Trophoblast cell (in vitro differentiated cells and primary cell): ENCODE measurements at regions not wholly inside any gene's neighbourhood (a gene's known extent, or its start where the extent isn't known, plus 50 kb on each side); places are given as distances from the start of the nearest gene placed in this dataset.

Source experiments
- DNase-seq, 2 donors: peaks; one replicate each; pipeline ENCODE4 v3.0.0-alpha.2; 2016
- H2AFZ ChIP-seq: 2 replicates; pipeline ENCODE4 v1.6.1; 2013; ENCODE audit warnings: low read length, moderate library complexity, mild to moderate bottlenecking; ENCODE audit not compliant: insufficient read depth, poor library complexity
- H2AK5ac ChIP-seq: 2 replicates; pipeline ENCODE4 v1.6.1; 2013; ENCODE audit warnings: mild to moderate bottlenecking, low read length
- H2BK120ac ChIP-seq: 2 replicates; pipeline ENCODE4 v1.6.1; 2013; ENCODE audit warnings: low read length, mild to moderate bottlenecking, moderate library complexity; ENCODE audit not compliant: insufficient read depth, poor library complexity
- H2BK12ac ChIP-seq: 2 replicates; pipeline ENCODE4 v1.6.1; 2013; ENCODE audit warnings: mild to moderate bottlenecking, low read length, moderate library complexity
- H2BK5ac ChIP-seq: 2 replicates; pipeline ENCODE4 v1.6.1; 2013; ENCODE audit warnings: low read length, low read depth, moderate library complexity, mild to moderate bottlenecking; ENCODE audit not compliant: poor library complexity
- H3K14ac ChIP-seq: 2 replicates; pipeline ENCODE4 v1.6.1; 2013; ENCODE audit warnings: mild to moderate bottlenecking, low read length
- H3K18ac ChIP-seq: 2 replicates; pipeline ENCODE4 v1.6.1; 2013; ENCODE audit warnings: mild to moderate bottlenecking, low read length
- H3K23ac ChIP-seq: 2 replicates; pipeline ENCODE4 v1.6.1; 2013; ENCODE audit warnings: low read length
- H3K27ac ChIP-seq: 2 replicates; pipeline ENCODE4 v1.5.1; 2013; ENCODE audit warnings: low read depth, mild to moderate bottlenecking, inconsistent platforms, low read length, moderate library complexity
- H3K27me3 ChIP-seq: 2 replicates; pipeline ENCODE4 v1.6.1; 2013; ENCODE audit warnings: inconsistent platforms, mild to moderate bottlenecking, low read length, moderate library complexity; ENCODE audit not compliant: insufficient read depth
- H3K36me3 ChIP-seq, 2 experiments: 1 replicate in 1 of 2; 2 replicates in 1 of 2; pipeline ENCODE4 v1.6.1; 2013; ENCODE audit warnings: low read length in 2 of 2, mild to moderate bottlenecking in 2 of 2, moderate library complexity in 1 of 2; ENCODE audit not compliant: insufficient read depth in 2 of 2, control insufficient read depth in 1 of 2
- H3K4ac ChIP-seq: 2 replicates; pipeline ENCODE4 v1.6.1; 2013; ENCODE audit warnings: low read depth, mild to moderate bottlenecking, low read length, moderate library complexity
- H3K4me1 ChIP-seq, 2 experiments: 1 replicate in 1 of 2; 2 replicates in 1 of 2; pipeline ENCODE4 v1.6.1; 2013; ENCODE audit warnings: low read length in 2 of 2, mild to moderate bottlenecking in 2 of 2, moderate library complexity in 1 of 2; ENCODE audit not compliant: insufficient read depth in 2 of 2, control insufficient read depth in 1 of 2
- H3K4me2 ChIP-seq: 2 replicates; pipeline ENCODE4 v1.6.1; 2013; ENCODE audit warnings: inconsistent platforms, mild to moderate bottlenecking, low read length, moderate library complexity
- H3K4me3 ChIP-seq: 2 replicates; pipeline ENCODE4 v1.5.1; 2013; ENCODE audit warnings: mild to moderate bottlenecking, low read depth, low read length, inconsistent platforms
- H3K79me1 ChIP-seq: one replicate; pipeline ENCODE4 v1.6.1; 2013; ENCODE audit warnings: low read length
- H3K79me2 ChIP-seq: 2 replicates; pipeline ENCODE4 v1.6.1; 2013; ENCODE audit warnings: low read length, mild to moderate bottlenecking; ENCODE audit not compliant: control insufficient read depth, insufficient read depth, poor library complexity
- H3K9ac ChIP-seq: 2 replicates; pipeline ENCODE4 v1.6.1; 2013; ENCODE audit warnings: mild to moderate bottlenecking, low read length
- H3K9me3 ChIP-seq: 2 replicates; pipeline ENCODE4 v1.6.1; 2013; ENCODE audit warnings: low read depth, mild to moderate bottlenecking, control low read depth, inconsistent platforms, low read length; ENCODE audit not compliant: insufficient read depth
- H4K12ac ChIP-seq: 2 replicates; pipeline ENCODE4 v1.6.1; 2013; ENCODE audit warnings: low read depth, mild to moderate bottlenecking, low read length, moderate library complexity
- H4K8ac ChIP-seq: 2 replicates; pipeline ENCODE4 v1.6.1; 2013; ENCODE audit warnings: low read depth, mild to moderate bottlenecking, low read length, moderate library complexity
- H4K91ac ChIP-seq: one replicate; pipeline ENCODE4 v1.6.1; 2013; ENCODE audit warnings: low read depth, mild to moderate bottlenecking, low read length, moderate library complexity
- WGBS: extraction: QIAGEN DNeasy Blood & Tissue Kit; methylation state at CpG from one replicate; pipeline ENCODE4 v1.1.7; 2013; ENCODE audit warnings: missing lambda C conversion rate; ENCODE audit not compliant: insufficient read length, insufficient coverage; ENCODE audit errors: extremely low coverage; 5-methylcytosine and 5-hydroxymethylcytosine counted together

GRCh38 chrY:14436546-14436945 lies 87.8 kb upstream of the NLGN4Y start:
- peak in 1 of 2 donors; percentile 69 for DNase-seq
- no peak overlapping the region for H3K23ac ChIP-seq
- no peak overlapping the region for H4K12ac ChIP-seq
- no peak overlapping the region for H3K9ac ChIP-seq
- no peak overlapping the region for H3K14ac ChIP-seq
- no peak overlapping the region for H3K4me3 ChIP-seq
- no peak overlapping the region for H2BK120ac ChIP-seq
- no peak overlapping the region for H2AK5ac ChIP-seq
- no peak overlapping the region for H3K4me2 ChIP-seq
- no peaks in the 10 kb centered on the region for H3K9me3 ChIP-seq
- no CpG with 5 or more reads among the region's 1 CpG for WGBS
- H2AFZ ChIP-seq = no peak overlapping the region
- no peaks in the 10 kb centered on the region for H3K79me2 ChIP-seq
- H2BK12ac ChIP-seq = no peak overlapping the region
- H3K36me3 ChIP-seq = no peaks in the 10 kb centered on the region
- peaks cover 12% of the 10 kb centered on the region for H3K79me1 ChIP-seq
- H4K8ac ChIP-seq = no peak overlapping the region
- H2BK5ac ChIP-seq = no peak overlapping the region
- no peak overlapping the region for H4K91ac ChIP-seq
- no peaks in the 10 kb centered on the region for H3K27me3 ChIP-seq
- no peak overlapping the region for H3K27ac ChIP-seq
- no peaks in the 10 kb centered on the region for H3K4me1 ChIP-seq
- no peak overlapping the region for H3K18ac ChIP-seq
- H3K4ac ChIP-seq = no peak overlapping the region

DNA sequence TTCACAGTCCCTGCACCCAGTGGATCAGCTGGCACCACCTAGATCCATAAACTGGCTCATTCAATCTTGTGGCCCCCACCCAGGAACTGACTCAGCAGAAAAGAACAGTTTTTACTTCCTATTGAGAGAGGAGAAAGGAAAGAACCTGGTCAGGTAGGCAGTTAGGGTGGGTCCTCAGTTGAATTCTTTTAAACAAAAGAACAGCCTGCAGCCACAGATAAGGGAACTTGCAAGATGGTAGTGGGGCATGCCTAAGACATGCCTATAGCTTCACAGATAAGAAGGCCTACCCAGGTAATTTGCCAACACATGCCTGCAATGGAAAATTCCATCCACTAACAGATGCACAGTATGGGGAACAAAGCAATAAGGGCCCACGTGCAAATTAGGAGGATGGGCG lies 86.7 kb upstream of the NLGN4Y start:
- H2BK12ac ChIP-seq = peak overlapping the region; percentile 49
- H3K9me3 ChIP-seq = no peaks in the 10 kb centered on the region
- no CpG with 5 or more reads among the region's 2 CpGs for WGBS
- H3K23ac ChIP-seq = no peak overlapping the region
- H2BK120ac ChIP-seq = peak overlapping the region; percentile 94
- no peaks in the 10 kb centered on the region for H3K79me2 ChIP-seq
- no peak overlapping the region for H3K14ac ChIP-seq
- H4K12ac ChIP-seq = no peak overlapping the region
- peak overlapping the region; percentile 82 for H2BK5ac ChIP-seq
- H4K91ac ChIP-seq = peak overlapping the region; percentile 83
- DNase-seq = peak in 1 of 2 donors; percentile 40
- H3K79me1 ChIP-seq = peaks cover 12% of the 10 kb centered on the region
- no peak overlapping the region for H3K4ac ChIP-seq
- no peak overlapping the region for H2AK5ac ChIP-seq
- no peak overlapping the region for H3K18ac ChIP-seq
- H3K4me1 ChIP-seq = no peaks in the 10 kb centered on the region
- no peak overlapping the region for H3K4me2 ChIP-seq
- H4K8ac ChIP-seq = no peak overlapping the region
- no peaks in the 10 kb centered on the region for H3K36me3 ChIP-seq
- H3K27me3 ChIP-seq = no peaks in the 10 kb centered on the region
- H3K4me3 ChIP-seq = no peak overlapping the region
- H3K27ac ChIP-seq = peak overlapping the region; percentile 56
- H3K9ac ChIP-seq = no peak overlapping the region
- H2AFZ ChIP-seq = no peak overlapping the region

GRCh38 chrY:14438395-14438794 lies 85.9 kb upstream of the NLGN4Y start:
- H2BK12ac ChIP-seq = peak overlapping the region; percentile 32
- no peak overlapping the region for H3K4me2 ChIP-seq
- H3K4me3 ChIP-seq = no peak overlapping the region
- peaks cover 12% of the 10 kb centered on the region for H3K79me1 ChIP-seq
- H2AFZ ChIP-seq = no peak overlapping the region
- peak overlapping the region; percentile 70 for H4K91ac ChIP-seq
- no peak overlapping the region for H4K12ac ChIP-seq
- H2BK120ac ChIP-seq = peak overlapping the region; percentile 51
- H2AK5ac ChIP-seq = no peak overlapping the region
- H3K9me3 ChIP-seq = no peaks in the 10 kb centered on the region
- no peak overlapping the region for H3K14ac ChIP-seq
- no peaks in the 10 kb centered on the region for H3K4me1 ChIP-seq
- H4K8ac ChIP-seq = no peak overlapping the region
- no CpG with 5 or more reads among the region's 1 CpG for WGBS
- H3K4ac ChIP-seq = no peak overlapping the region
- H3K23ac ChIP-seq = no peak overlapping the region
- no peak overlapping the region for H3K18ac ChIP-seq
- no peak for DNase-seq
- peak overlapping the region; percentile 9 for H2BK5ac ChIP-seq
- H3K27me3 ChIP-seq = no peaks in the 10 kb centered on the region
- no peak overlapping the region for H3K9ac ChIP-seq
- no peaks in the 10 kb centered on the region for H3K79me2 ChIP-seq
- H3K27ac ChIP-seq = peak overlapping the region; percentile 9
- no peaks in the 10 kb centered on the region for H3K36me3 ChIP-seq

DNA sequence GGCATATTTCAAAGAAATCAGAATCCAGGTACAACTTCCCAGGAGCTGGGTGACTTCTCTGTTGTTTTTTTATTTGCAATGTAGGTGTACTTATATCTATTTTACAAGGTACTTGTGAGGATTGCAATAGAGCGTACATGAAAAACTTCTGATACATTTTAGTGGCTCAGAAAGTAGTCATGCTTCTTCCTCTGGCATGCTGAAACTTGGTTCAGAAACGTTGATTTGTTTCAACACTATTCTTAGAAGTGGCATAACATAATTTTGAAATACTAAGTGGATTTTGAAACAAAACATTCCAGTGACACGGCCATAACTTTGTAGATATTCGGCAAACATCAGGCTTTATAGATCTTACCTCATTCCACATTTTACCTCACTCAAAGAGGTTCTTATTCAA lies 79.8 kb upstream of the NLGN4Y start:
- Histone ChIP-seq H2BK5ac (no peak overlapping the region), H3K4ac (no peak overlapping the region), H3K4me2 (no peak overlapping the region), H3K79me1 (no peaks in the 10 kb centered on the region), H3K36me3 (no peaks in the 10 kb centered on the region), H2AK5ac (no peak overlapping the region), H3K4me1 (no peaks in the 10 kb centered on the region), H3K9ac (no peak overlapping the region), H3K27me3 (no peaks in the 10 kb centered on the region), H3K23ac (no peak overlapping the region), H3K27ac (no peak overlapping the region), H2BK120ac (no peak overlapping the region), H3K18ac (no peak overlapping the region), H4K91ac (no peak overlapping the region), H4K12ac (no peak overlapping the region), H4K8ac (no peak overlapping the region), H3K14ac (no peak overlapping the region), H3K79me2 (no peaks in the 10 kb centered on the region), H2AFZ (no peak overlapping the region), H3K9me3 (no peaks in the 10 kb centered on the region), H3K4me3 (no peak overlapping the region), H2BK12ac (no peak overlapping the region)
- DNase-seq = no peak
- WGBS = no CpG with 5 or more reads among the region's 4 CpGs
